ENCODE measurements at regions not wholly inside any gene's neighbourhood (a gene's known extent, or its start where the extent isn't known, plus 50 kb on each side); places are given as distances from the start of the nearest gene placed in this dataset.

DNA sequence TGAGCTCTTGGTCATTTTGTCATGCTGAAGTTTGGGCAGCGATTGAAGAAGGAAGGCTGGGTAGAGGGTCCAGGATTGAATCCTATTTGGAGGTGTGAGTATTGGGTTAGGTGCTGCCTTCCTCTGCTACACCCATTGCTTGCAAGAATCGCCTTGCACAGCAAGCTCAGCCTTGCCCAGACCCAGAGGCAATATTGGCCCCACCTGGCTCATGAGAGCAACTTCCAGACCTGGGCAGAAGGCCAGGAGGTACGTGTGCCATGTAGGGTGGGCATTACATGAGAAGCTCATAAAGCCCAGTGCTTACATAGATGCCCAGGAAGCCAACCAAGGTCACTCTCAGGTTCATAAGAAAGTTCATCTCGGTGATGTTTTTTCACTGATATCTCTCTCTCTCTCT lies 718.0 kb downstream of the EFNB2 start:
- no peak for DNase-seq

DNA sequence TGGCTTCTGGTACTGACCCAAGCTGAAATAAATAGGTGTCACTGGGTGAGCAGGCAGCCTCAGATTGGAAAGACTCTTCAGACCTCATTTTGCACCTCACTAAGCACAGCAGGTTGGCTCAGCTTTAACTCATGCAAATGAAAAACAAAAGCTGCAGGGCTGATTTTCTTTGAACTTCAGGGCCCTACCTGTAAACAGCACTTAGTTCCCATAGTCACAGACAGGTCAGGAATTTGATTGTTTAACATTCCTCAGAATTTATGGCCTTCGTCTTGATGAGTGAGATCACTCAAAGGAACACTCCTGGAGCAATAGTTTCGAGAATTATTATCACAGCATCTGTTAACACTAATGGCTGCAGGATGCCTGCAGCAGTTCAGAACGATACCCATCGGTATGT lies 718.5 kb downstream of the EFNB2 start:
- DNase-seq = no peak

- no peak for DNase-seq
Measured at GRCh38 chr13:105814902-105815250, 720.6 kb downstream of the EFNB2 start.

DNA sequence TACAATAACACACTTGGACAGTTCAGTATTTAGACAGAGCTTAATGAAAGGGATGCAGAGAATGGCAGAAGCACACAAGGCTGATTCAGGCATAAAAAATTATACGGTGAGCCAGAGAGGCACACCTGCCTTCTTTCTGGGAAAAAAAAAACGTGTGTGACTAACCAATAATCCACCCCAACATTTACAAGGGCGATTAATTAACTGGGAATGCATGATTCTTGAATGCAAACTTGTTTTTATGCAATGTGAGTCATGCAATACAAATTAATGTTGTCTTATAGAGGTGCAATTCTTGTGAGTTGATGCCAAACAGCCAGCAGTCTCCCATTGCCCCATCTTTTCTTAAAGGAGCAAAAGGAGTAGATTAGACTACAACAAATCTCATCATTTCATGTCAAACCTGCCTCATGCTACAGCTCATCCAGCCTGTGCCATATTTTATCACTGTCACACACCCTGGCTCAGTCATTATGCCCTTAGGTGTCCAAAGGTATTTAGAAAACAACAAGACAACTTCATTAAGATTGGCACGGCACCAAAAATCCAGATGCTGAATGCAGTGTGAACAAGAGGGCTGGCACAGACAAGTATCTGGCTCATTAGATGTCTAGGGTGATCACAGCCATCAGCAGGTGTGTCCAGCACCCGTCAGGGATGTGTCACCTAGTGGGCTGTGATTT lies 721.1 kb downstream of the EFNB2 start:
- no peak for DNase-seq

GRCh38 chr13:105806628-105806920 lies 728.9 kb downstream of the EFNB2 start:
- no peak for DNase-seq

DNA sequence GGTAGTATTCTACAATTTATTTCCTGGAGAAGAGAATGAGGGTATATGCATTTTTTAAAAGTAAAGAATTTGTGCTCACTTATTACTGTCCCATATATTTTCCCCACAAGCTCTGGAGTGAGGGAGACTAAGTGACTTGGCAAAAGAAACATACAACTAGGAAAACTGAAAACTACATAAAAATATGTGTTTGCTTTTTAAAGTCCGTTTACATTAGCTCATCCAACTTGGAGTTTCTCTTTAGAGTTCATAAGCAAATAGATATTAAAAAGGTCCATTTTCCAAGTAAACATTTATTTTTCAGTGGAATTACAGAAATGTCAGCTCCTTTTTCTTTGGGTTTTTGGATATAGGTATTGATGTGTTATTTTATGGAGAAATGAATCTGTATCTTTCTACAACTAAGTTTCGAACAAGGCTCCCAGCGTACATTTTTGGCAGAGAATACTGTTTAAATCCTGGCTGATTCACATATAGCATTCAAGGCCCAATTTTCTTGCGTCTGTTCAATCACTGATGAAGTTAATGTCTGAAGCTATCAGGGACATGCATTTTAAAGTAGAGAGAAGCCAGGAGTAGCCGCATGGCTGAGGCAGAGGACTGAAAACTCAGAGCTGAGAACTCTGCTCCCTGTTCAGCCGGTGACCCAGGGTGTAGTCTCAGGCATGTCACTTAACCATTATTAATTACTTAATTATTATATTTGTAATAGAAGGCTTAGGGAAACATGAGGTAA lies 729.4 kb downstream of the EFNB2 start:
- DNase-seq = no peak

- DNase-seq = no peak
Measured at GRCh38 chr13:105804561-105805190, 730.8 kb downstream of the EFNB2 start.

GRCh38 chr13:105799155-105799554 lies 736.3 kb downstream of the EFNB2 start:
- no peak for DNase-seq

- no peak for DNase-seq
Measured at GRCh38 chr13:105798541-105798940, 736.9 kb downstream of the EFNB2 start.

- no peak for DNase-seq
Measured at GRCh38 chr13:105796081-105796480, 739.4 kb downstream of the EFNB2 start.

DNA sequence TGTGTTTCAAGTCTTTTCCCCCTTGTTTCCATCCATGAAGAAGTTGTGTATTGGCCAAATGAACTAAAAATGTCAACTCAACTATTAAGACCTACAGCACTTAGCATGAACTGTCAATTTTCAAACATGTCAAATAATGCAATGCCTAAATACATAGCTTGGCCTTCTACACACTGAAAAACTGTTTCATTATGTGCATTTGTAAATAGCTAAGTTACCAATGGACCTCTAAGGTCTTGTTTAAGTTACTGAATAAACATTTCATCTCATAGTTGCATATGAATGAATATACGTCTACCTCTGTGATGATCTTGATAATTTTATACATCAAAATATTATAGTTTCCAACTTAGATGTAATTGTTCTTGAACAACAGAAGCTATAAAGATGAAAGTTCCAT lies 744.5 kb downstream of the EFNB2 start:
- DNase-seq = no peak

DNA sequence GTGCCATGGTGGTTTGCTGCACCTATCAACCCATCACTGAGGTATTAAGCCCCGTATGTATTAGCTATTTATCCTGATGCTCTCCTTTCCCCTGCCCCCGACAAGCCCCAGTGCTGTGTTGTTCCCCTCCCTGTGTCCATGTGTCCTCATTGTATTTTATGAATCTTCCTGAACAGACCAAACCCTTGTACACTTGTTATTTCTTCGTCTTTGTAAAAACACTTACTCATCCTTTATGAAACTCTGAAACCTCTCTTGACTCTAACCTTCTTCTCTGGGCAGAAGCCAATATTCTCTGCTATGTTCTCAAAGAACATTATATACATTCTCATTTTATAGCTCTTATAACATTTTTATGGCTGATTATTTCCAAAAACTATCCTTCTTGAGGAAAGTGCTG lies 746.9 kb downstream of the EFNB2 start:
- DNase-seq = no peak

- no peak for DNase-seq
Measured at GRCh38 chr13:105787632-105788031, 747.8 kb downstream of the EFNB2 start.

DNA sequence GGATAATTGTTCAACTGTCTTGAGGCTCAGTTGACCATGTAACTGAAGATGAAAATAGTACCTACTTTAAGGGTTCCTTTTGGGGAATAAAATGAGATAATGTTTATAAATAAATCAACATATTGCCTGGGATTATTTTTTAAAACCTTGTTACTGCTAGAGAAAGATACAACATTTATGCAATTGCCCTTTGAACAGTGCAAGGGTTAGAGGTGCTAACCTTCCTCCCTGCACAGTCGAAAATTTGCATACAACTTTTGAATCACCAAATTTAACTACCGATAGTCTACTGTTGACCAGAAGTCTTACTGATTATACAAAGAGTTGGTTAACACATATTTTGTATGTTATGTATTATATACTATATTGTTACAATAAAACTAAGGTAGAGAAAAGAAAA lies 750.0 kb downstream of the EFNB2 start:
- DNase-seq = no peak

DNA sequence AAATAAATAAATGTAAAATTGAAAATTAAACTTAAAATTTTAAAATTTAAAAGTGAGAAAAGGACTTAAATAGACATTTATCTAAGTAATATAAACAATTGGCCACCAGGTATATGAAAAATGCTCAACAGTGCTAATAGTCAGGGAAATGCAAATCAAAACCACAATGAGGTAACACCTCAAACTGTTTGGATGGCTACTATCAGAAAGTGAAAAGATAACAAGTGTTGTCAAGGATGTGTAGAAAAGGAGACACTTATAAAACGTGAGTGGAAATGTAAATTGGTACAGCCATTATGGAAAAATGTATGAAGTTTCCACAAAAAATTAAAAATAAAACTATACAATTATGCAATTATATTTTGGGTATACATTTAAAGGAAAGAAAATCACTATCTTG lies 752.2 kb downstream of the EFNB2 start:
- DNase-seq = no peak

GRCh38 chr13:105778196-105778595 lies 757.3 kb downstream of the EFNB2 start:
- no peak for DNase-seq

DNA sequence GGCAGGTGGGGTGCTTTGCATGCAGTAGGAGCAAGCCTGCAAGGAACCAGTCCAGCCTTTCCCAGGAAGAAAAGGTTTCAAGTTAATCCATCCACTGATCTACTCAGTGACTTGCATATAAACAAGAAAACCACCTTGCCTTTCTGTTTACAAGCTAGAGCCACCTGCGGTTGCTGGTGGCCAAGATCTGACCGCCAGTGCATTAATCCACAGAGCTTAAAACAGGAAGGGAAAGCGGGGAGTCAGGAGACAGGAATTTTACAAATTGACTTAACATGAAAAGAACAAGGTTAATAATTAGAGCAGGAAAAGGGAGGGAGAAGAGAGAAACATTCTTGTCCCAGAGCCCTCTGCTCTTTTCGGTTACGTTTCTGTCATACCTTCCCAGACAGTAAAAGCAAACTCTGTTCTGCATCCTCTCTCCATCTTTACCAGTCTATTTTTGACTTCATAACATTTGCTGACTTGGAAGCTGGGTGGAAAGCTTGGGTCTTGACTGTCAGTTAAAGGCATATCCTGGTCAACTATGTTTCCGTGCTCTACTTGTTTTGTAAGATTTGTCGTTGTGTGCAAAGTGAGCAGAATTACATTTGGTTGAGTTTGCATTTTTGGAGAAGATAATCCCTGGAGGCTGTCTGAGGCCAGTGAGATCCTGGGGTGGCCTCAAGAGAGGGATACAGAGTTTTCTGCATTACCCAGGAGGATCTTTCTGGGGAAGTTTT lies 760.6 kb downstream of the EFNB2 start:
- no peak for DNase-seq

DNA sequence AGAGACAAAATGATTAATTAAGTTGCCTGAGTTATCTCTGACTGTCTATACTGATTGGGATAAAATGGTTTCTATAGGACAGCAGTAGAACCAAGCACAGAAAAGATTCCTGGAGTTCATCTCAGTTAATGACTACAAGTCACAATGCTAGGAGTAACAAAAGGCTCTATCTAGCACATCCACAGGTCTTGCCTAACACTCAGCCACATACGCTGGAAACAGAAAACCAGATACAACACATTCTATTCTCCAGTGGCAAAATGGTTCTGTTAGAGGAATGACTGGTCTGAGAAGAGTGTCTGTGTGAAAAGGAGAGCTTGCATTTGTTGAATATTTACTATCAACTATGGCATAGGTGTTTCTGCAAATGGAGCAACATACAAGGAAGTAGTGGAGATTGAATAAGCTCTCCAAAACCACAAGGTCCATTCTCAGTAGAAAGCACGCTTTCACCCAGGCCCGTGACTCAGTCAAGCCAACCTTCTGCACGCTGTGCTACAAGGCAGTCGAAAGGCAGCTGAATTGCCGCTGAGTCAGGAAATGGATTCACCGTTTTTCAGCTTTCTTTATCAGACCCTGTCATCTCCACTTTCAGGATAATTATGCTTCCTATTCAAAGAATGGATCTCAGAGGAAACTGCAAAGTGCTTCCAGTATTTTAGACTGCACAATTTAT lies 761.5 kb downstream of the EFNB2 start:
- no peak for DNase-seq

DNA sequence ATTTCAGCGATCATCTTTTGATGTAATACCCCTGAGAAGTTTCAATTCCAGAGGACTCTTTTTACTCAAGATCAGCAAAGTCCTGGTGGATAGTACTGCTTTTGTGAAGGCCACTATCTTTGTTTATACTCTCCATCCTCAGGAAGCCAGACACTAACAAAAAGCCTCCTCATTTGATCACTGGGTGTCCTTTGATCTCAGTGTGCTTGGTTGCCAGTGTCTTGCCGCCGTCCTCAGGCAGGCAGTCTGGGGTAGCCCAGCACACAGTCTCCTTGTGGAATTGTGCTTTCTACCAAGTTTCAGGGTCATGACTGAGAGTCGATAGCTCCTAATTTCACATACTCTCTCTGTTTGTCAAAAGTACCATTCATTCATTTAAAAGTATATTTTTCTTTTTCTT lies 762.2 kb downstream of the EFNB2 start:
- DNase-seq = no peak

DNA sequence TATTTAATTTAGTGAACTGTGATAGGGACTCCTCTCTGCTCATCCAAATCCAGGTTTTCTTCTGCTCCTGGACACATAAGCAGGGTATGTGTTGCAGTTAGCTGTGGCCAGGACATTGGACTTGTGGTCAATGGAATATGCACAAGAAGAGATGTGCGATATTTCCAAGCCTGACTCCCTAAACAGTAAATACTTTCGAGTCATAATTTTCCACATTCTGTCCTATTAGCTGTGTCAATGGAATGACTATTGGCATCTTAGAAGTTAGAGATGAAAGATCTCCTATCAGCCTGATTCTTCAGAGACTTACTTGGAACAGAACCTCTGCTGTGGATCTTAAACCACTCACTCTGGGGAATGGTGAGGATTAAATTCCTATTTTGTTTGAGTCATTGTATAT lies 771.0 kb downstream of the EFNB2 start:
- DNase-seq = no peak

- no peak for DNase-seq
Measured at GRCh38 chr13:105763851-105764250, 771.6 kb downstream of the EFNB2 start.

GRCh38 chr13:105762096-105762495 lies 773.4 kb downstream of the EFNB2 start:
- DNase-seq = no peak
